Fibroblast of skin of back (primary cell): ENCODE measurements at regions not wholly inside any gene's neighbourhood (a gene's known extent, or its start where the extent isn't known, plus 50 kb on each side); places are given as distances from the start of the nearest gene placed in this dataset.

Experiments used
- DNase-seq: peaks from one replicate; pipeline ENCODE4 v3.0.0-alpha.2; 2013

DNA sequence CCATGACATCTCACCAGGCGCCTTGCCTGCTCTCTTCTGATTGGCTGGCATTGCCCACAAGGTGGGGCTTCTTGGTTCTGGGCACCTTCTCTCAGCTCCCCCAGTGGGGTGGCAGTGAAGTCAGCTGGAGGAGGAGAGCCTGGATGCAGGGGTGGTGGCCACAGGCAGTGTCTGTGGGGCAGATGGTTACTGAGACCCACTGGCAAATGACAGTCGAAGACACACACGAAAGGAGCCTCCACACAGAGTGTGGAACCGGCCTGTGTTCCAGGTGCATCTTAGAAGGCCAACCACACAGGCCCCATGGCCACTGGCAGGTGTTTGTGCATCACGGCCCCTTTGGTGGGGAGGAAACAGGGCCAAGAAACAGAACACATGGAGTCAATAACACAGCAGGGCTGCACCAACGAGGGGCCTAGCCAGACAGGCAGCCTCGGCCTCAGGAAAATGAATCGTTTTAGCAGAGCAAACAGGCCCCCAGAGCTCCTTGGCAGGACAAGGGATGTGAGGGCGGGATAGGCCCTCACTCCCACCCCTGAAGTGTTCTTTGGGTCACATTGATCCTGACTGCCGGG is 683.4 kb downstream of the TBC1D22A start:
- no peak for DNase-seq

DNA sequence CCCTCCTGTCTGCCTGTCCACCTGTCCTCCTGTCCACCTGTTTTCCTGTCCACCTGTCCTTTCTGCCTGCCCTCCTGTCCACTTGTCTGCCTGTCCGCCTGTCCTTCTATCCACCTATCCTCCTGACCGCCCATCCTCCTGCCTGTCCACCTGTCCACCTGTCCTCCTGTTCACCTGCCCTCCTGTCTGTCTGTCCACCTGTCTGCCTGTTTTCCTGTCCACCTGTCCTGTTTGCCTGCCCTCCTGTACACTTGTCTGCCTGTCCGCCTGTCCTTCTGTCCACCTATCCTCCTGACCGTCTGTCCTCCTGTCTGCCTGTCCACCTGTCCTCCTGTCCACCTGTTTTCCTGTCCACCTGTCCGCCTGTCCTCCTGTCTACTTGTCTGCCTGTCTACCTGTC is 682.8 kb downstream of the TBC1D22A start:
- no peak for DNase-seq

DNA sequence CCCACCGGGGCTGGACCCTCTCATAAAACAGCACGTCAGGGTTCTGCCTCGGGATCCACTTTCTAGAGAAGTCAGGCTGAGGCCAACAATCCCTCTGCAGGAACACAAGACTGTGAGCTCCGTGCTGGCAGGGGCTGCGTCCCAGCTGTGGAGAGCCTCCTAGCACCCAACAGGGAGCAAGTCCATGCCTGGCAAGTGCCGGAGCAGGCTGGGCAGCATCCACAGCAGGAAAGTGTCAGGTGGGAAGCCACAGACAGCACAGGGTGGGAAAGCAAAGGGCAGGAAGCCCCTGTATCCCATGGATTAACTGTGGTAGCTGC is 682.3 kb downstream of the TBC1D22A start:
- no peak for DNase-seq

DNA sequence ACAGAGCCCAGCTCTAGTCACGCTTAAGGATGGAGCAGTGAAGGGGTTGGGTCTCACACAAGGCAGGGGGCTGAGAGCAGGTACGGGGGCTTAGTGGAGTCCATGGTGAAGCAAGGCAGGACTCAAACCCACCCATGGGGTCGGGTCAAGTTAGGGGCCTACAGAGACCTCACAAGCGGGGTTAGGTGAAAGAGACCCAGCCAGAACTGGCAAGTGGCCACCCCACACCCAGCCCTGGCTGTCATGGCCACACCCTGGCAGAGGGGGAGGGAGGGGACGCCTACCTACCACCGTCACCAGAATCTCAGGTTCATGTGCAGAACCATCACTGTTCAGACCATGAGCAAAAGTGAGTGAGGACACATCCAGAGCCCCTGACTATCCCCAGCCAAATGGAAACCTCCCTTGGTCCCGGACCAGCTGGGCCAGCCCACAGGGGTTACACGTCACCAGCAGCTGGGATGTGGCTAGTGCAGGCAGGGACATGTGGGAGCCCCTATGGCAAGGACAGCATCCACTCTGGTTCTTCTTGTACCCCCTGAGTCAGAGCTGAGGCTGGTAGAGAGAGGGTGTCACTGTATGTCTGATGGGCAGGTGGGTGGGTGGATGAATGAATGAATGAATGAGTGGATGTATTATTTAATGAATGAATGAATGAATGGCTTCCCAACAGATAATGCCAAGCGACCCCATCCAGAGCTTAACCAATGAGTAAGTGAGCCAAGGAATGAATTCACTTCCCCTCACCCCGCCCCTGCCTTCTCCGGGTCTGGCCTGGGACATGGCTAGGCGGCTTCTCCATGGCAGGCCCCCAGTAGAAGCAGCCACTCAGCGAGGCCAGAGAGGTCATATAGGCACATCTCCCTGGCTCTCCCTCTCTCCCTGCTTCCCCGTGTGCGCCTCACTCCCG is 681.6 kb downstream of the TBC1D22A start:
- DNase-seq: no peak

DNA sequence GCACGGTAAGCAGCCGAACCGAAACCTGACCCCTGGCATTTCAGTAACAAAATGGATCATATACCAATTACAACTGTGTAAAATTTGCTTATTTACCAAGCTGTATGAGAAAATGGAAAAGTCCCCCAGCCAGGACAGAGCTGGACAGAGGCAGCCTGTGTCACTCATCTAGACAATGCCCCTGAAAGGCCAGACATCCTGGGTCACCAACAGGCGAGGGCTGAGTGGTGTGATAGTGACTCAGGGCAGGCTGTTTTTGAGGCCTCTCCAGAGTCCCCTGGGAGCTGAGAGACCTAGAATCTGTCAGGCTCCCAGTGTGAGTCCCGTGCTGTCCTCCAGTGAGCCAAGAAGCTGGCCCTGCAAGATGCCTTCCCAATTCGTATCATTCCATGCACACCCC is 680.4 kb downstream of the TBC1D22A start:
- no peak for DNase-seq

DNA sequence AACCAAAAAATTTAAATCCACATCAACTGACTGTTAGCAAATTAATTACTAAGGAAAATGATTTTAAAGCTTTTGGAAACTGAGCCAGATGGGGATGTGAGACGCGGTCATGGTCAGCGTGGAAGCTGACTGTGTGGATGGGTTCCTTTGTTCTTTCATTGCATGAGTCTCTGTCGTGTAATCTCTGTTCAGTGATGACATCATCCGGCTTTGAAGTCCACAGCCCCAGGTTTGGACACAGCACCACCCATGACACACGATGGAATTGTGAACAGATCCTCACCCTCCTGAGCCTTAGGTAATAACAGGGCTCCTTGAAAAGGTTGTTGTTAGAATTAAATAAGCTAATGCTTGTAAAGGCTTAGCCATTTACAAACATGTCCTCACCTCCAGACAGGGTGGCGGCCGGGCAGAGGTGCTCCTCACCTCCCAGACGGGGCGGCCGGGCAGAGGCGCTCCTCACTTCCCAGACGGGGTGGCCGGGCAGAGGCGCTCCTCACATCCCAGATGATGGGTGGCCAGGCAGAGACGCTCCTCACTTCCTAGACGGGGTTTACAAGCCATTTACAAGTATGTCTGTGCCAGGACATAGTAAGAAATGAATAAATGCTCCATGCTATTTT is 677.3 kb downstream of the TBC1D22A start:
- no peak for DNase-seq

DNA sequence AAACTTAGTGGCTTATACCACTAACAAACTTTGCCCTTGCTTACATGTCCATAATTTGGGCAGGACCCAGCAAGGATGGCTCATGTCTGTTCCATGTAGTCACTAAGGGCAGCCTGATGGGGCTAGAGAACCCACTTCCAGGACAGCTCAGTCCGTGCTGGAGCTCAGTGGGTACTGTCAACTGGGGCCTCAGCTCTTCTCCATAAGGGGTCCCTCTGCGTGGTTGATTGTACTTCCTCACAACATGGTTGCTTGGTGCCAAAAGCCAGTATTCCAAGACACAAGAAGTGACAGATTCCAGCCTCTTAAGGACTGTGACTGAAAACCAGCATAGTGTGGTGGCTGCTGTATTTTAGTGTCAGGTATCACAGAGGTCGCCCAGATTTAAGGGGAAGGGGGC is 675.2 kb downstream of the TBC1D22A start:
- no peak for DNase-seq

DNA sequence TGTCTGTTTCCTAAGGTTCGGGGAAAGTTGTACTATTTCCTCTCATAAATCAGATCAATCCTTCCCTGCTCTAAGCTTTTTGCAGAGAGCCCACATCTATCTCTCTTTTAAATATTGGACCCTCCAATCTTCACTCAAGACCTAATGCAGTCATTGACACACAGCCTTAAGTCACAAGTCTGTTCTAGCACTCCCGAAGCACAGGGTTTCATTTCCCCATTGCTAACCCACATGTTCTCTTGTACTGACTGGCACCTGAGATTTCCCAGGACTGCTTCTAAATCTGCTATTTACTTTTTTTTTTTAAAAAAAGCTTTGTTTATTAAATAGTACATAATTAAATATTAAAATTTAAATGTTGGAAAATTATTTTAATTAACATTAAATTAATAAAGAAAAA is 674.7 kb downstream of the TBC1D22A start:
- DNase-seq: no peak

DNA sequence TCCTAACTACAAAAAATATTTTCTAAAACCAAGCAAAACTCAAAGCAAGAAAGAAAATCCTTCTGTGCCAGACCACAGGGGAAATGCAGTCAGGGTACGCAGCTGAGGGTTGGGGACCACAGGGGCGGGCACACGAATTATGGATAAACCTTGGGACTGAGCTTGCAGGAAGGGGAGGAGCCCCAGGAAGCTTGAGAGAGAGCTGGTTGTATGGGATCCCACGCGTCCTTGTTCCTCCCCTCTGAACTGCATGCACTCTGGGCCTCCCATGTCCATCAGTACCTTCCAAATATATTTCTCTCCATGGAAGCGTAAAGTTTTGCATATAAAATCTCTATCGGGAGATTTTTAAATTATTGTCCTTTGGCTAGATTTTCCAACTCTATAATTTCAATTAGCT is 673.4 kb downstream of the TBC1D22A start:
- DNase-seq: no peak

DNA sequence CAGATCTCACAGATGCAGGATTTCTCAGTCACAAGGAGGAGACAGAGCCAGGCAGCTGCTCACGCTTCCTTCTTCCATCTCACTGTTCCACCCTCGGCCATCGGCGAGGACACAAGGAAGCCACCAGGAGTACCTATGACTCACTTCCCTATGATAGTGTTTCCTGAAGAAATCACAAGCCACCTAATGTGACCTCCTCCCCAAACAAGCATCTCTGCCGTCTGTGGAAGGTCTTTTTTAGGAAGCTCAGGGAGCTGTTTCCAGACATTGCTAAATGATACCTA is 672.7 kb downstream of the TBC1D22A start:
- no peak for DNase-seq

DNA sequence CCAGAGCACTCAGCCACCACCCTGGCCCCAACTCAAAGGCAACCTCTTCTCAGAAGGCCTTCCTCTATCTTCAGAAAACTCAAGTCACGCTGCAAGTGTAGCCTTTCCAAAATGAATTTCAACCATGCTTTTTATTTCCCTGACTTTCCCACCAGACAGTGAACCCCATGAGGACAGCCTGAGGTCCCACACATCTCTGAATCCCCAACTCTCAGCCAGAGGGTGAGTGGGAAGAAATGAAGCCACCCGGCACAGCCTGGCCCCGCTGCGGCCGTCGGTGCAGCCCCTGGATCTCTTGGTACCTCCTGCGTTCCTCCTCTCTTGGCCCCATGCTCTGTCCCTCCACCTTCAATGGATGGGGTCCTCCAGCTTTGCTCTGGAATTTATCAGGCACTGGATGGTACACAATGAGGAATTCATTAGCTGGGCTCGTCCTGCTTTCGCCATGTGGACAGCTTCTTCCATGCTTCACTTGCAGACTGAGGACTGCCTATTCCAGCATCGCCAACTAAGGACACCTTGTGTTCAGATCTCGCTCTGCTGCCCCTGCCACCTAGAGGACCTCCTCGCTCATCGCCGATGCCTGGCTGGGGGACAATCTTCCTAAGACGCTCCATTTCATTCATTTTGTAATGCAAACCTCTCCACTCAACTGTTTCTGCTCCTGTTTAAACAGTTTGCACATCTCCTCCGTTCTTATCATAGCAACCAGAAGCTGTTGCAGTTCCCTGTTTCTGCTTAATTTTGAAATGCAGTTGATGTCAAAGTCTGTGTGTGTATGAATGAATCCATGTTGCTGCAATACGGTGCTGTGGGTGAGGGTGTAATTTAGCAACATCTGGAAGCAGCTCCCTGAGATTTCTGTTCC is 672.1 kb downstream of the TBC1D22A start:
- no peak for DNase-seq

DNA sequence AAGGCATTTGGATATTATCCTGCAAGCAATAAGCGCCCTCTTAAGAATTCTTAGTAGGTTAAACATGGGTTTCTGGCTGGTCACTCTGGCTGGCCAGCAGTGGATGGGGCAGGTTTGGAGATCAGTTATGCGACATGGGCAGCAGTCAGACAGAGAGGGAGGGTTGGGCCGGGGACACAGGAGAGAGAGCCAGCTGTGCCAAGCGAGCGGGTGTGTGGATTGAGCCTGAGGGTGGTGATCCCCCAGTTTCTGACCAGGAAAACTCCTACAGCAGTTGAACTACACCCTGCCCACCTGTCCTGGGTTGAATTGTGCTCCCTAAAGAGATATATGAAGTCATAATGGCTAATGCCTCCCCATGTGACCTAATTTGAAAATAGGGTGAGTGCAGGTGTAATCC is 671.2 kb downstream of the TBC1D22A start:
- DNase-seq: no peak

DNA sequence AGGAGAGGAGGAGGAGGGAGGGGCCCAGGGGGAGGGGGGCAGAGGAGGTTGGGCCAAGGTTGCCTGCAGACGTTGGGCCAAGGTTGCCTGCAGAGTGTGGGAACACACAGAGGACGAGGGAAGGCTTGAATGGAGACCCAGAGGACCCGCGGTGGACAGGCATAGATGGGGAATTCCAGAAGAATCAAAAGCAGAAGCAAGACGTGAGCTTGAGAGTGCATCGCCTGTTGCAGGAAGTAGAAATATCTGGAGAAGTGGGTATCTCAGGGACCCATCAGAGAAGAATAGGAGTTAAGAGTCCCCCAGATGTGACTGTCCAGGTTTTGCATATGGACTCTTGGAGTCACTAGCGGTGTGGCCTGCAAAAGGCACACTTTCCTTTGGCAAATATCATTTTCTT is 670.2 kb downstream of the TBC1D22A start:
- no peak for DNase-seq

DNA sequence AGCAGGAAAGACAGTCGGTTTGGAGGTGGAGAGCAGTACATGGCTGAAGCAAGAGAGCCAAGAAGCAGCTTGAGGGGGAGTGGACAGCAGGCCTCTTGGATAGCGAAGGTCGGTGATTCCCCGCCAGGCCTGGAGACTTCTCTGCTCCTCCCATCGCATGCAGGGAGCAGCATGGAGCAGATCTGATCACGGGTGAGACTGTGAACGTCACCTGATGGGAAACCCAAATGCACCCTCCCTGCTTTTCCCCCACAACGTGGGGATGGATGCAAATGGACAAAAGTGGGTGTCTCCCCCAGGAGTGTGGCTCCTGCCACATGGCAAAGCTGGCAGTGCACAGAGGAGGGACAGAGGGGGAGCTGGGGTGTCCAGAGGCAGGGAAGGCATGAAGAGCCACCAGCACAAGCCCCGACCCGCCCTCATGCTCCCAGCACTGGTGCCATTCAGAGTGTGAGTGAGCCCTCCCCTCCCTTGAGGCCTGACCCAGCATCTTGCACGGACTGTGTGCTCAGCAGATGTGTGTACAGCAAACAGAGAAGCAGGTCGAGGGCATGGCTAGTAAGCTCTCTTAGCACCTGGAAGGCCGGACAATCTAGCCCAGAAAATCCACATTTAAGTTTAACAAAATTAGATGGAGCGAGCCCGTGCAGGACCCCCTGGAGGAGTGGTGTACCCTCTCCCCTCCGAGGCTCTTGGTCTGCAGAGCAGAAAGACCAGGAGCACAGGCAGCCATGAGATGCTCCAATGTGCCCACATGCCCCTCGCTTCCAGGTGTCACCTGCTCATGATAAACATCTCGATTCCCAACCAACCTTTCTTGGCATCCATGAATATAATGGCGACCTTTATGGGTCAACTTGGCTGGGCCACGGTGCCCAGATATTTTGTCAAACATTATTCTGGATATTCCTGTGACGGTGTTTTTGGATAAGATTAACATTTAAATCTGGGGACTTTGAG is 661.7 kb downstream of the TBC1D22A start:
- no peak for DNase-seq

DNA sequence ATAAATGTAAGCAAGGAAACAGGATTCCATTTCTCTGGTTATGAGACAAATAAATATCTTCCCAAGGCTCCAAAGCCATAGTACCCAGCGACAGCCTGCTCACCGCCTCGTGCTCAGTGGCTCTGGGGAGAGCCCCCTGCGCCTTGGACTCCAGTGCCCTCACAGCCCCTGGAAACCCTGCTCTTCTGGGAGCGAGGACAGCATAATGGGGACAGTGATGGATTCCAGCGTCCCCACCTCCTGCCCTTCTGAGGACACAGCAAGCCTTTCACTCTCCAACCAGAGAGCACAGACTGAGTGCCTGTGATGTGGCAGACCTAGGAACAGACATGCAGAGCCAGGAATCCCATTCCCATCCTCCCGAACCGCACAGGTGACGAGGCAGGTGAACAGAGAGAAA is 660.8 kb downstream of the TBC1D22A start:
- no peak for DNase-seq

DNA sequence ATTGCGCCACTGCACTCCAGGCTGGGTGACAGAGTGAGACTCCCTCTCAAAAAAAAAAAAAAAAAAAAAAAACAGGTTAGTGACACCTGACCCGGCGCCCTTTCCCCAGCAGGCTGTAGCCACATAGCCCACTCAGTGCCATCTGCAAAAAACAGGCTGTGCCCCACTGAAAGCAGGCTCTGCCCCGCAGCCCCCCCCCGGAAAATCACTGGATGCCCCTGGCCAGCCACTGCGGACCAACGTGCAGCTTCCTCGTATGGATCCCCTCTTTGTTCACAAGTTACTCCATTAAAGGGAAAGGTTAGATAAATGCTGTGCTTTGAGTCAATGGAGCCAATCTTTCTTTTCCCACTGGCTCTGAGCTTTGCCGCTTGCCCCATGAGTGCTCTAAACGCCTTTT is 660.3 kb downstream of the TBC1D22A start:
- DNase-seq: no peak

DNA sequence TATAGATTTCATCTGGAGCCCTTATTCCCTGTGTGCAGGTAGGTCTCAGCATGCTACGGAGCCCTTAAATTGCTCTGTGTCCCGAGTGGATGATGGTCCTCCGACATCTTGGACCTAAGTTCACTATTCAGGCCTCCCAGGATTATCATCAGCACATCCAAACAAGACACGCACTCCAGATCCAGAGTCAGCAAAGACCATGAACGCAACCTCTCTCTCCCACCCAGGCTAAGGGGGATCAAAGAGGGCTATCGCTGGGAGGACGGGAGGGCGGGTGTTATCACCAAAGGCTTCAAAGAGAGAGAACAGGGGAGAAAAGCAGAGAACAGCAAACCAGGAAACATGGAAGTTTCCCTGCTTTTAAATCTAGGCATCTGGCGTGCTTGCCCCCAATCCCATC is 659.4 kb downstream of the TBC1D22A start:
- DNase-seq: no peak

DNA sequence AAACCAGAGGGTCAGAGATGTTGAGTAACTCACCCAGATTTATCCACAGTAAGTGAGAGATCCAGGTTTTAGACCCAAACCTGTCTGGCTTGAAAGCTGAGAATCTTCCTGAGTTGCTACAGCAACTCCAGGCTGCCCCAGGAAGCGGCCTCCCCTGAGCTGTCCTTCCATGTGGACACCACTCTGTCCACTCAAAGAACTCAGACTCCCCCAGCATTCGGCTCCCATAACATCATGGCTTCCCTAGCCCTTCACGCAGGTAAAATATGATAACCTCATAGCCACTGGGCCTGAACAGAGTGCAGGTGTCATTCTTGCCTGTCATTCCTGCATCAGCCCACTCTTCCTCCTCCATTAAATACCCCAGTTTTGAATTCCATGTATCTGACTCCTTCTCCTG is 657.8 kb downstream of the TBC1D22A start:
- no peak for DNase-seq

DNA sequence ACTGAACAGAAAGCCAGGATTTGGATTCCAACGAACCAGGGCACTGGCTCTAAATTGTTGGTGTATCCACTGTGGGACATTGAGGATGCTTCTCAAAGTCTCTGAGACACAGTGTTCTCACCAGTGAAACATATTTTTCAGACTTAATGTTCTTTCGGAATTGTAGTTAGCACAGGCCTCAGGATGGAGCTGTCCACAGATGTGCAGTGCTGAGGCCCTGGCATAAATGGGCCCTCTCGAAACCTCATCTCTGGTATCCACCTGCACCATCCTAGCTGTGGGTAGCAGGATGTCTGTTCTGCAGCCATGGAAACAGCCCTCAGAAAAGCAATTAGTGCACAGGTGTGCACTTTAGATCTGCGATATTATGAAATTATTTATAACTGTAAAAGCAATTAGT is 656.8 kb downstream of the TBC1D22A start:
- no peak for DNase-seq

DNA sequence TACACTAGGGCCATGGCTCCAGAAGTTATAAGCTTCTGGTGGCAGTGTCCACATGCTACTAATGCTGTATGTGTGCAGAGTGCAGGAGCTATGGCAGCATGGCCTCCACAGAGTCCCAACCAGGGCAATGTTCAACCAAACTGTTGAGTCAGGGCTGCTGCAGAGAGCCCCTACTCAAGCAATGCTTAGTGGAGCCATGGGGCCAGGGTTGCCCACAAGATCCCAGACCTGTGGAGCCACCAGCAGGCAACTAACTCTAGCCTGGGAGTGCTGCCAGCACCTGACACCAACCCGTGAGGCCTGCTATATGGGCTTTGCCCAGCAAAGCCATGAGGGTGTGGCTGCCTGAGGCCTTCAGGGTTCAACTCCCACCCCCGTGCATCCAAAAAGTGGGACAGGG is 655.2 kb downstream of the TBC1D22A start:
- DNase-seq: no peak

DNA sequence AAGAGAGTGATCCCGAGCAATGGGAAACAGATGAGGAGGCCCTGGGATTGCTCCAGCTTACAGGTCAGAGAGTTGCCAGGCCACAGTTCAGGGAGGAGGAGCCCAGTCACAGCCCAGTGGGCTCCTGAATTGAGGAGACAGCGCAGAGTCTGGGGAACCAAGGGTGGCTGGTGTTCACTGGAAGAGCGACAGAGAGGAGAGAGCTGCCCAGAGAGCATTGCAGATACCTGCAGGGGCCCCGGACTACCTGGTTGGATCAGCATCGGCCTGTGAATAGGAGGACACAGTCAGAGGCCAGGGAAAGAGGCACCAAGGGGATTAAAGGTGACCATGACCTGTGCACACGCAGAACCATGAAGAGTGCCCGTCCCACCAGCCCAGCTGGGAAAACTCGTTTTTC is 648.6 kb downstream of the TBC1D22A start:
- DNase-seq: no peak
